HG03457 (cell line): ENCODE measurements at regions not wholly inside any gene's neighbourhood (a gene's known extent, or its start where the extent isn't known, plus 50 kb on each side); places are given as distances from the start of the nearest gene placed in this dataset.
"Not testable (repeated sequence)": the region's sequence is repeated elsewhere in the genome, so short reads cannot be mapped to it uniquely, and the experiment has no call there.

ENCODE experiments used
- ATAC-seq: cut with Tn5 transposase; IDR thresholded peaks from one replicate; pipeline ENCODE4 v1.9.1; 2021; ENCODE audit warnings: moderate number of reproducible peaks; ENCODE audit not compliant: unreplicated experiment

GRCh38 chr4:158313566-158313965, 103.3 kb downstream of the TMEM144 start:
- no peak for ATAC-seq

- ATAC-seq: no peak
Observed at GRCh38 chr4:158314756-158315487, 104.6 kb downstream of the TMEM144 start.

- ATAC-seq: no peak
Observed at GRCh38 chr4:158315706-158316105, 105.4 kb downstream of the TMEM144 start.

GRCh38 chr4:158316264-158316663, 106.0 kb downstream of the TMEM144 start:
- peak; percentile 78 for ATAC-seq

- no peak for ATAC-seq
Observed at GRCh38 chr4:158319880-158320279, 109.6 kb downstream of the TMEM144 start.

- ATAC-seq: no peak
Observed at GRCh38 chr4:158322109-158322508, 111.8 kb downstream of the TMEM144 start.

- no peak for ATAC-seq
Observed at GRCh38 chr4:158327525-158327924, 117.2 kb downstream of the TMEM144 start.

GRCh38 chr4:158331863-158332262, 121.6 kb downstream of the TMEM144 start:
- ATAC-seq: no peak

GRCh38 chr4:158333820-158334219, 123.5 kb downstream of the TMEM144 start:
- no peak for ATAC-seq

GRCh38 chr4:158341896-158342295, 131.6 kb downstream of the TMEM144 start:
- no peak for ATAC-seq

- no peak for ATAC-seq
Observed at GRCh38 chr4:158346576-158346975, 136.3 kb downstream of the TMEM144 start.

GRCh38 chr4:158347556-158347955, 137.3 kb downstream of the TMEM144 start:
- ATAC-seq: no peak

GRCh38 chr4:158350161-158350560, 139.9 kb downstream of the TMEM144 start:
- no peak for ATAC-seq

- ATAC-seq: no peak
Observed at GRCh38 chr4:158353541-158354304, 143.4 kb downstream of the TMEM144 start.

GRCh38 chr4:158356301-158356700, 146.0 kb downstream of the TMEM144 start:
- ATAC-seq: no peak

GRCh38 chr4:158367932-158368441, 153.7 kb upstream of the RXFP1 start:
- ATAC-seq: not testable (repeated sequence)

- ATAC-seq: no peak
Observed at GRCh38 chr4:158371158-158371557, 150.5 kb upstream of the RXFP1 start.

- no peak for ATAC-seq
Observed at GRCh38 chr4:158374318-158374717, 147.4 kb upstream of the RXFP1 start.

GRCh38 chr4:158376106-158376840, 145.4 kb upstream of the RXFP1 start:
- no peak for ATAC-seq

GRCh38 chr4:158384414-158384813, 137.3 kb upstream of the RXFP1 start:
- no peak for ATAC-seq

GRCh38 chr4:158395343-158395742, 126.3 kb upstream of the RXFP1 start:
- no peak for ATAC-seq
